PC-9 (cell line): ENCODE measurements at regions not wholly inside any gene's neighbourhood (a gene's known extent, or its start where the extent isn't known, plus 50 kb on each side); places are given as distances from the start of the nearest gene placed in this dataset.

ENCODE experiments used
- CTCF ChIP-seq: fragments of 200-600 bp; sonication (generic); conservative IDR thresholded peaks from 2 replicates; pipeline ENCODE4 v1.6.1; 2017; ENCODE audit warnings: mixed run types, antibody characterized with exemption, mild to moderate bottlenecking, moderate library complexity
- EZH2 ChIP-seq: fragments of 200-600 bp; sonication (generic); IDR thresholded peaks from 2 replicates; pipeline ENCODE4 v1.8.0; 2017; ENCODE audit warnings: antibody characterized with exemption, low read depth

- TF ChIP-seq CTCF (no peak), EZH2 (no peak)
These were observed 173.3 kb downstream of the FAM76B start for GRCh38 chr11:95616256-95616804.
